OCI-LY3 (cell line): ENCODE measurements at regions not wholly inside any gene's neighbourhood (a gene's known extent, or its start where the extent isn't known, plus 50 kb on each side); places are given as distances from the start of the nearest gene placed in this dataset.

ENCODE experiments used
- CTCF ChIP-seq: fragments of 200-600, 300-600 bp; sonication (generic); IDR thresholded peaks from 2 replicates; pipeline ENCODE4 v1.5.1; 2014; ENCODE audit warnings: antibody characterized with exemption, low read length, low read depth
- EZH2phosphoT487 ChIP-seq: fragments of 200-600 bp; shearing (Covaris generic); IDR thresholded peaks from 2 replicates; pipeline ENCODE4 v1.6.1; 2018; ENCODE audit warnings: antibody characterized with exemption, mixed run types, low read depth

- no peak for TF ChIP-seq EZH2phosphoT487
- no peak for TF ChIP-seq CTCF
Measured at GRCh38 chr12:65536351-65536750, 257.9 kb downstream of the MSRB3 start.
